Ishikawa (cell line): ENCODE measurements at regions not wholly inside any gene's neighbourhood (a gene's known extent, or its start where the extent isn't known, plus 50 kb on each side); places are given as distances from the start of the nearest gene placed in this dataset.

ENCODE experiments used
- CEBPB ChIP-seq: IDR thresholded peaks from 2 replicates; pipeline ENCODE4 v1.6.1; 2012
- CREB1 ChIP-seq: IDR thresholded peaks from 2 replicates; pipeline ENCODE4 v1.6.1; 2012; ENCODE audit warnings: low read depth
- EGR1 ChIP-seq: IDR thresholded peaks from 2 replicates; pipeline ENCODE4 v1.6.1; 2012
- EP300 ChIP-seq: IDR thresholded peaks from 2 replicates; pipeline ENCODE4 v1.6.1; 2012; ENCODE audit warnings: borderline replicate concordance
- FOXM1 ChIP-seq: IDR thresholded peaks from 2 replicates; pipeline ENCODE4 v1.6.1; 2012; ENCODE audit warnings: low read depth, borderline replicate concordance
- MAX ChIP-seq: IDR thresholded peaks from 2 replicates; pipeline ENCODE4 v1.6.1; 2012
- NFIC ChIP-seq: IDR thresholded peaks from 2 replicates; pipeline ENCODE4 v1.6.1; 2012
- RAD21 ChIP-seq: IDR thresholded peaks from 2 replicates; pipeline ENCODE4 v1.6.1; 2012; ENCODE audit warnings: low read depth
- TAF1 ChIP-seq: IDR thresholded peaks from 2 replicates; pipeline ENCODE4 v1.6.1; 2012; ENCODE audit warnings: low read depth, mild to moderate bottlenecking
- TCF12 ChIP-seq: IDR thresholded peaks from 2 replicates; pipeline ENCODE4 v1.6.1; 2012; ENCODE audit warnings: low read depth
- USF1 ChIP-seq: IDR thresholded peaks from 2 replicates; pipeline ENCODE4 v1.6.1; 2012
- YY1 ChIP-seq: IDR thresholded peaks from 2 replicates; pipeline ENCODE4 v1.6.1; 2012; ENCODE audit warnings: low read depth
- ZBTB7A ChIP-seq: IDR thresholded peaks from 2 replicates; pipeline ENCODE4 v1.6.1; 2012; ENCODE audit warnings: low read depth
- TF ChIP-seq, protein P1 (sequence below): IDR thresholded peaks from 2 replicates; pipeline ENCODE4 v1.6.1; 2012; ENCODE audit warnings: low read depth, mild to moderate bottlenecking

DNA sequence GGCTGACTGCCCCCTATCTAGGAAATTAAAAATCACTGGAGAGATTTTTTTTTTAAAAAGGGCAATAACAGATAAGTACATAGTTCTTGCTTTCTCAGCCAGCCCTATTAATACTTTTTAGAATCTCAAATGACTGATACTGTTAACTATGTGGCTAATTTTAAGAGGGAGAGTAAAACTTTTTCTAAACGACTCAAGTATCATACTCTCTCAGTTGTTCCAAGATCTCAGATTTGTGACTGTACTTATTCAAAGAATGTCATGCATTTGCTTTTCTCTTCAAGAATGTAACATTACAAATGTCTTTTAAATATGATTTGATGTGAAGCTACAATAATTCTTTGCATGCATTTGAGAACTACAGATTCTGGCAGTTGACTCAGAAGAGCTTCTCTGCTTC, 55.4 kb upstream of the RAB11FIP2 start:
- TF ChIP-seq TAF1 (no peak), RAD21 (no peak), YY1 (no peak), EP300 (no peak), ZBTB7A (no peak), MAX (no peak), USF1 (no peak), FOXM1 (no peak), CREB1 (no peak), NFIC (no peak), CEBPB (no peak), TCF12 (no peak), EGR1 (no peak)
- TF ChIP-seq, protein P1, sequence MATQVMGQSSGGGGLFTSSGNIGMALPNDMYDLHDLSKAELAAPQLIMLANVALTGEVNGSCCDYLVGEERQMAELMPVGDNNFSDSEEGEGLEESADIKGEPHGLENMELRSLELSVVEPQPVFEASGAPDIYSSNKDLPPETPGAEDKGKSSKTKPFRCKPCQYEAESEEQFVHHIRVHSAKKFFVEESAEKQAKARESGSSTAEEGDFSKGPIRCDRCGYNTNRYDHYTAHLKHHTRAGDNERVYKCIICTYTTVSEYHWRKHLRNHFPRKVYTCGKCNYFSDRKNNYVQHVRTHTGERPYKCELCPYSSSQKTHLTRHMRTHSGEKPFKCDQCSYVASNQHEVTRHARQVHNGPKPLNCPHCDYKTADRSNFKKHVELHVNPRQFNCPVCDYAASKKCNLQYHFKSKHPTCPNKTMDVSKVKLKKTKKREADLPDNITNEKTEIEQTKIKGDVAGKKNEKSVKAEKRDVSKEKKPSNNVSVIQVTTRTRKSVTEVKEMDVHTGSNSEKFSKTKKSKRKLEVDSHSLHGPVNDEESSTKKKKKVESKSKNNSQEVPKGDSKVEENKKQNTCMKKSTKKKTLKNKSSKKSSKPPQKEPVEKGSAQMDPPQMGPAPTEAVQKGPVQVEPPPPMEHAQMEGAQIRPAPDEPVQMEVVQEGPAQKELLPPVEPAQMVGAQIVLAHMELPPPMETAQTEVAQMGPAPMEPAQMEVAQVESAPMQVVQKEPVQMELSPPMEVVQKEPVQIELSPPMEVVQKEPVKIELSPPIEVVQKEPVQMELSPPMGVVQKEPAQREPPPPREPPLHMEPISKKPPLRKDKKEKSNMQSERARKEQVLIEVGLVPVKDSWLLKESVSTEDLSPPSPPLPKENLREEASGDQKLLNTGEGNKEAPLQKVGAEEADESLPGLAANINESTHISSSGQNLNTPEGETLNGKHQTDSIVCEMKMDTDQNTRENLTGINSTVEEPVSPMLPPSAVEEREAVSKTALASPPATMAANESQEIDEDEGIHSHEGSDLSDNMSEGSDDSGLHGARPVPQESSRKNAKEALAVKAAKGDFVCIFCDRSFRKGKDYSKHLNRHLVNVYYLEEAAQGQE = no peak
